ENCODE measurements at regions not wholly inside any gene's neighbourhood (a gene's known extent, or its start where the extent isn't known, plus 50 kb on each side); places are given as distances from the start of the nearest gene placed in this dataset.

DNA sequence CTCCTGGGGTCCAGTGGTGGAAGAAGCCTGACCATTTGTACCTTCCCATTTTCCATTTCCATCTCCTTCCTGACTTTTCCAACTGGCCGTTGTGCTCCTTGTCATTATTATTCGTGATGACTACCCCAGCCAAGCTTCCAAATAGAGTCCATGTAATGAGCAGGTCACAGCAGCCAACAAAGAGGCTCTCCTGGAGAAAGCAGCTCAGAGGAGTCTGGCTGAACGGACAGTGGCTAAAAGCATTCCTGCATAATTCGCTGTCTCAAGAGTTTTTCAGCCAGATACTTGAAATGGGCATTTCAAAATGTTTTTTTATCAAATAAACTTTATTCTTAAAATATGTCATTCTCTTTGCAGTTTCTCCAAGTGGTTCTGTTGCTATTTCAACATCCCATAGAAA lies 458.6 kb downstream of the INHBA start:
- peak in 1 of 3 donors; percentile 9 for DNase-seq
- no peaks in the 10 kb centered on the region for H3K4me1 ChIP-seq (ENCODE audit: control insufficient read depth in 5 of 5, insufficient read depth in 5 of 5, low read length in 5 of 5)
- peaks cover 0 to 3% (median 0%) of the 10 kb centered on the region in 4 donors for H3K9me3 ChIP-seq (ENCODE audit: control insufficient read depth in 4 of 4, insufficient read depth in 3 of 4, low read length in 3 of 4)
- no peak overlapping the region for H3K27ac ChIP-seq (ENCODE audit: low read depth in 1 of 2, low read length in 1 of 2)
- TF ChIP-seq, protein P1, sequence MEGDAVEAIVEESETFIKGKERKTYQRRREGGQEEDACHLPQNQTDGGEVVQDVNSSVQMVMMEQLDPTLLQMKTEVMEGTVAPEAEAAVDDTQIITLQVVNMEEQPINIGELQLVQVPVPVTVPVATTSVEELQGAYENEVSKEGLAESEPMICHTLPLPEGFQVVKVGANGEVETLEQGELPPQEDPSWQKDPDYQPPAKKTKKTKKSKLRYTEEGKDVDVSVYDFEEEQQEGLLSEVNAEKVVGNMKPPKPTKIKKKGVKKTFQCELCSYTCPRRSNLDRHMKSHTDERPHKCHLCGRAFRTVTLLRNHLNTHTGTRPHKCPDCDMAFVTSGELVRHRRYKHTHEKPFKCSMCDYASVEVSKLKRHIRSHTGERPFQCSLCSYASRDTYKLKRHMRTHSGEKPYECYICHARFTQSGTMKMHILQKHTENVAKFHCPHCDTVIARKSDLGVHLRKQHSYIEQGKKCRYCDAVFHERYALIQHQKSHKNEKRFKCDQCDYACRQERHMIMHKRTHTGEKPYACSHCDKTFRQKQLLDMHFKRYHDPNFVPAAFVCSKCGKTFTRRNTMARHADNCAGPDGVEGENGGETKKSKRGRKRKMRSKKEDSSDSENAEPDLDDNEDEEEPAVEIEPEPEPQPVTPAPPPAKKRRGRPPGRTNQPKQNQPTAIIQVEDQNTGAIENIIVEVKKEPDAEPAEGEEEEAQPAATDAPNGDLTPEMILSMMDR (IDR thresholded peaks at IDR 0.05; ENCODE audit: control extremely low read depth, extremely low read depth): no peak
- H3K4me3 ChIP-seq: no peak overlapping the region
- no peaks in the 10 kb centered on the region for H3K36me3 ChIP-seq (ENCODE audit: control insufficient read depth in 4 of 4, insufficient read depth in 4 of 4, low read length in 4 of 4)
- no peaks in the 10 kb centered on the region for H3K27me3 ChIP-seq (ENCODE audit: control insufficient read depth in 3 of 3, insufficient read depth in 3 of 3, low read length in 2 of 3)
- WGBS, 2 donors: 56 to 91% methylated on average over 4 of the region's 4 CpGs
- H3K9ac ChIP-seq (ENCODE audit: insufficient read depth in 1 of 2, low read length in 2 of 2): no peak overlapping the region
- ATAC-seq (ENCODE audit: insufficient read depth, low FRiP score): no peak

DNA sequence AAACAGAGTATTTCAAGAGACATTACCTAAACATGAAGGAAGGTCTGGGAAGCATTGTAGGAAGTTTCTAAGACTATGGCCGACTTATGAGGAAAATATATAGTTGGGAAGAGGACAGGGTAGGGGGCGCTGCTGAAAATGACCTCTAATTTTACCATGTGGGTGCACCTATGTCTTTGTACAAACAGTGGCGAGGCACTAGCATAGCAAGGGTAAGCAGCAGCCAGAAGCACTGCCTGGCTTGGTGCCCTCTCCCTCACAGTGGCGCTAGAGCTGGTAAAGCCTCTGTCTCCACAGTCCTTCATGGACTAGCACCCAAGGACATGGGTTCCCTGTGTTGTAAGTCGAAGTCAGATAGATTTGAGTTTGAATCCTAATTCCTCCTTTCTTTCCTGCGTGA lies 461.2 kb downstream of the INHBA start:
- 84 to 95% methylated on average over 6 of the region's 6 CpGs for WGBS, 2 donors

DNA sequence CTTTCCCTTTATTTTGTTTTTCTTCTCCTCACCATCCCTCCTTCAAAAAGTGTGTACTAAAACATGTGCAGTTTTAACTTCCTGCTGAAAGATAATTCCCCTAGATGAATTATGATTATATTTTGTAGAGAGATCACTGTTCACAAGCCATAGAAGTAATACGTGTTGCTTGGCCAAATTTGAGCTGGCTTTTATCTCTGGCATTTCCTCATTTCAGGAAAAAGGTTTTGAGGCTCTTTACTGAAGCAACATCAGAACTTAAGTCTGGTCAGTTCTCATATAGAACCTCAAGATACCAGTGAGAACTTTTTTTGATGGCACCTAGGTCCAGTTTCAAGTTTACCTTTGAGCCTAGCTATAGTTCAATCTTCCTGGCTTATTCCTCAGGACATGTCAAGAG lies 463.3 kb downstream of the INHBA start:
- WGBS, 2 donors: 49 to 71% methylated on average over 1 of the region's 1 CpG
- TF ChIP-seq, protein P1 (IDR thresholded peaks at IDR 0.05; ENCODE audit: control extremely low read depth, extremely low read depth): no peak

More for the DNA sequence above, 461.2 kb downstream of the INHBA start:
- Histone ChIP-seq H3K4me1 (ENCODE audit: control insufficient read depth in 5 of 5, insufficient read depth in 5 of 5, low read length in 5 of 5) (no peaks in the 10 kb centered on the region), H3K9me3 (ENCODE audit: control insufficient read depth in 4 of 4, insufficient read depth in 3 of 4, low read length in 3 of 4) (peaks cover 0 to 3% (median 0%) of the 10 kb centered on the region in 4 donors), H3K27me3 (ENCODE audit: control insufficient read depth in 3 of 3, insufficient read depth in 3 of 3, low read length in 2 of 3) (no peaks in the 10 kb centered on the region), H3K27ac (ENCODE audit: low read depth in 1 of 2, low read length in 1 of 2) (no peak overlapping the region), H3K4me3 (no peak overlapping the region), H3K9ac (ENCODE audit: insufficient read depth in 1 of 2, low read length in 2 of 2) (no peak overlapping the region), H3K36me3 (ENCODE audit: control insufficient read depth in 4 of 4, insufficient read depth in 4 of 4, low read length in 4 of 4) (no peaks in the 10 kb centered on the region)
- TF ChIP-seq, protein P1 (IDR thresholded peaks at IDR 0.05; ENCODE audit: control extremely low read depth, extremely low read depth): no peak
- no peak for ATAC-seq (ENCODE audit: insufficient read depth, low FRiP score)
- DNase-seq: no peak

DNA sequence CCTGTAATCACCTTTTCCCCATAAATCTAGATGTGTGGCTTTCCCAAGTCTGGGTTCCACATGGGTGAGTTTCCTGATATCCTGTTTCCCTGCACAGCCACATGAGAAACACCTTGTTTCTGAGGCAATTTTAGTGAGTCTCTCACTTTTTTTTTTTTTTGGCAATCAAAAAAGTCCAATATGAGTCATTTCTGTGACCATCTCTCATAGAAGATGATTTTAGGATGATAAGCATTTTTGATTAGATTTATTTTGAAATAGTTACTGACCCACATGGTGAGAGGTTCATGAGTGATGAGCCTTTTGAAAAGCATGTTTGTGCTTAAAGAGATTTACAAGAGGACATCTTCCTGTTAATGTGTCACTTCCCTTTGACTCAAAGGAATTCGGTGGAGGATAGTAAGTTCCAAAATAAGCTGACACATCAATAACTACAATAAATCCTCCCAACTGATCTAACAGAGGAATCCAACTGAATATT lies 464.0 kb downstream of the INHBA start:
- Histone ChIP-seq H3K36me3 (ENCODE audit: control insufficient read depth in 4 of 4, insufficient read depth in 4 of 4, low read length in 4 of 4) (no peaks in the 10 kb centered on the region), H3K9me3 (ENCODE audit: control insufficient read depth in 4 of 4, insufficient read depth in 3 of 4, low read length in 3 of 4) (peaks cover 0 to 3% (median 0%) of the 10 kb centered on the region in 4 donors), H3K9ac (ENCODE audit: insufficient read depth in 1 of 2, low read length in 2 of 2) (no peak overlapping the region), H3K4me3 (no peak overlapping the region), H3K27me3 (ENCODE audit: control insufficient read depth in 3 of 3, insufficient read depth in 3 of 3, low read length in 2 of 3) (no peaks in the 10 kb centered on the region), H3K4me1 (ENCODE audit: control insufficient read depth in 5 of 5, insufficient read depth in 5 of 5, low read length in 5 of 5) (no peaks in the 10 kb centered on the region), H3K27ac (ENCODE audit: low read depth in 1 of 2, low read length in 1 of 2) (no peak overlapping the region)
- TF ChIP-seq, protein P1 (IDR thresholded peaks at IDR 0.05; ENCODE audit: control extremely low read depth, extremely low read depth): no peak
- DNase-seq (no peak), ATAC-seq (ENCODE audit: insufficient read depth, low FRiP score) (no peak)
- 49 to 58% methylated on average over 1 of the region's 1 CpG for WGBS, 2 donors

More for the DNA sequence above, 463.3 kb downstream of the INHBA start:
- H3K27ac ChIP-seq (ENCODE audit: low read depth in 1 of 2, low read length in 1 of 2): no peak overlapping the region
- ATAC-seq (ENCODE audit: insufficient read depth, low FRiP score) (no peak), DNase-seq (no peak)
- H3K9ac ChIP-seq (ENCODE audit: insufficient read depth in 1 of 2, low read length in 2 of 2): no peak overlapping the region
- no peaks in the 10 kb centered on the region for H3K27me3 ChIP-seq (ENCODE audit: control insufficient read depth in 3 of 3, insufficient read depth in 3 of 3, low read length in 2 of 3)
- H3K4me3 ChIP-seq: no peak overlapping the region
- no peaks in the 10 kb centered on the region for H3K36me3 ChIP-seq (ENCODE audit: control insufficient read depth in 4 of 4, insufficient read depth in 4 of 4, low read length in 4 of 4)
- peaks cover 0 to 3% (median 0%) of the 10 kb centered on the region in 4 donors for H3K9me3 ChIP-seq (ENCODE audit: control insufficient read depth in 4 of 4, insufficient read depth in 3 of 4, low read length in 3 of 4)
- H3K4me1 ChIP-seq (ENCODE audit: control insufficient read depth in 5 of 5, insufficient read depth in 5 of 5, low read length in 5 of 5): no peaks in the 10 kb centered on the region
